ENCODE measurements at regions not wholly inside any gene's neighbourhood (a gene's known extent, or its start where the extent isn't known, plus 50 kb on each side); places are given as distances from the start of the nearest gene placed in this dataset.
A peak's percentile ranks its signal among the peaks of the same experiment; 100 is the strongest.
"Not testable (repeated sequence)": the region's sequence is repeated elsewhere in the genome, so short reads cannot be mapped to it uniquely, and the experiment has no call there.

DNA sequence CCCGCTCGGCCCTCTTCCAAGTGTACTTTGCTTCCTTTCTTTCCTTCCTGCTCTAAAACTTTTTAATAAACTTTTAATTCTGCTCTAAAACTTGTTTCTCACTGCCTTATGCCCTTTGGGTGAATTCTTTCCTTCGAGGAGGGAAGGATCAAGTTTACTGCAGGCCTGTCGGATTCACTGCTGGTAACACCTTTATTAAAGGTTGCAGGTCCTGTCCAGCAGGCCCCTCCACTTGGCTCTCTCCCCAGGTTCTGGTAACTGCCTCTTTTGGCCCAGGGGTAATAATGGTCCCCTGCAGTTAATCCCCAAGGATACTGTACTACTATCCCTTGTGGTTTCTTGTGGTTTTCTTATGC is 152.7 kb upstream of the EEA1 start:
- DNase-seq = no peak

DNA sequence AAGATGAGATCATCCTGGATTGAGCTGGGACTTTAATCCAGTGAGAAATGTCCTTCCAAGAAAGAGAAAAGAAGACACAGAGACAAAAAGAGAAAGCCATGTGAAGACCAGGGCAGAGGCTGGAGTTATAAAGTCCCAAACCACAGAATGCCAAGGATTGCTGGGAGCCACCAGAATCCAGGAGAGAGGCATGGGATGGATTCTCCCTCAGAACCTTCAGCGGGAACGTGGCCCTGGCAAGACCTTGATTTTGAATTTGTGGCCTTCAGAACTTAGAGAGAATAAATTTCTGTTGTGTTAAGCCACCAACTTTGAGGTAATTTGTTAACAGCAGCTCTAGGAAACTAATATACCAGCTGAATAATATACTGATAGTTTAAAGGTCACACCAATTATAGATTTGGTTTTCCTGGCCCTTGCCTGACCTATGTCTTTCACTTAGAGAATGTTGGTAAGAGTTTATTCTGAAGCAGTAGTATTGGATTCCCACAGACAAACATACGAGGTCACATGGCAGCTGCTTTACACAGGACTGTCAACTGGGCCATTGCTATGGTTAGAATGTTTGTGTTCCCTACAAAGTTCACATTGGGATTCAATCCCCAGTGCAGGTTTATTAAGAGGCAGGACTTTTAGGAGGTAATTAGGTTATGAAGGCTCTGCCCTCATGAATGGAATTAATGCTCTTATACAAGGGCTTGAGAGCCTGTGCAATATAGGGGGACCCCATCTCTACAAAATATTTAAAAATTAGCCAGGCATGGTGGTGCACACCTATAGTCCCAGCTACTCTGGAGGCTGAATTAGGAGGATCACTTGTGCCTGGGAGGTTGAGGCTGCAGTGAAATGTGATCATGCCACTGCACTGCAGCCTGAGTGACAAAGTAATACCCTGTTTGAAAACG is 156.5 kb upstream of the EEA1 start:
- DNase-seq = no peak

DNA sequence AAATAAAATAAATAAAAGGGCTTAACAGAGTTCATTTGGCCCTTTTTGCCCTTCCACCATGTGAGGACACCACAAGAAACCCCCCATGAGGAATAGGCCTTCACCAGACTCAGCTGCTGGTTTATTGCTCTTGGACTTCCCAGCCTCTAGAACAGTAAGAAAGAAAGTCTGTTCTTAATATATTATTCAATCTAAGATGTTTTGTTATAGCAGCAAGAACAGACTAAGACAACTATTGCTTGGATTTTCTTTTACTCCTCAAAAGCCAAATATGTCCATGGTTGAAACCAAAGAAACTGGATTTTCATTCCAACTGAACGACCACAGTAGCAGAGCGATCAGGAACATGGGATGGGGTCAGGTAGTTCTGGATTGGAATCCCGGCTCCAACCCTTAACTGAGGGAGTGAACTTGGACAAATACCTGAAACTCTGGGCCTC is 157.2 kb upstream of the EEA1 start:
- no peak for DNase-seq

DNA sequence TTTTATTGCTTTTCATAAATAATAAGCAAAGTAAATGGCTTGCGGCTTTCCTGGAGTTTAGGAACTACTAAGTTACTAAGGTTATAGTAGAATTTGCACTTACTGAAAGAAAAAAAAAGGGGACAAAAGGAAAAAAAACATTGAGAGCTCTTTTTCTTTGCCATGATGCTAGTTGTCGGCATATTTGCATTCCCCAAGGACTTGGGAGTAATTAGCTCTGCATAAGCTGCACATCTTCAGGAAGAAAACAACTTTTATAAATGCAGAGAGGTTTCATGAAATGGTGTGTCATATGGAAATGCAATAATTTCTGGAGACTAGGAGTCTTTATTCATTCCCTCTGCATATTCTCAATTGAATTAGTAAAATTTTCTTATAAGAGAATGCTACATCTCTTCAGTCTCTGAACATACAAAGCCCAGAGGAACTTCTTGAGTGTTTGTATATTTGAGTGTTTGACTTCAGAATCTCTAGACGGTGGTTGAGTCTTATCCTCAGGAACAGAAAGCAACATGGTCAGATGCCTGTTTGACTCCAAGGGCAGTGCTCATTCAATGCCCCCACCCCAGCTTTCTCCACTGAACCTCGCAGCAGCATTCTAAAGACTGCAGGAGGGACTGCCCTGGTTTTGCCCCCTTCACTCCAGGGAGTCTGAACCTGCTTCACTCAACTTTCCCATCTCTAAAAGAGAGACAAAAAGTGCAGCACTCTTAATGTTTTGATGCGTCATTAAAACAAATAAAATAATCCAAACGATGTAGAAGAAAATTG is 158.9 kb upstream of the EEA1 start:
- no peak for DNase-seq

DNA sequence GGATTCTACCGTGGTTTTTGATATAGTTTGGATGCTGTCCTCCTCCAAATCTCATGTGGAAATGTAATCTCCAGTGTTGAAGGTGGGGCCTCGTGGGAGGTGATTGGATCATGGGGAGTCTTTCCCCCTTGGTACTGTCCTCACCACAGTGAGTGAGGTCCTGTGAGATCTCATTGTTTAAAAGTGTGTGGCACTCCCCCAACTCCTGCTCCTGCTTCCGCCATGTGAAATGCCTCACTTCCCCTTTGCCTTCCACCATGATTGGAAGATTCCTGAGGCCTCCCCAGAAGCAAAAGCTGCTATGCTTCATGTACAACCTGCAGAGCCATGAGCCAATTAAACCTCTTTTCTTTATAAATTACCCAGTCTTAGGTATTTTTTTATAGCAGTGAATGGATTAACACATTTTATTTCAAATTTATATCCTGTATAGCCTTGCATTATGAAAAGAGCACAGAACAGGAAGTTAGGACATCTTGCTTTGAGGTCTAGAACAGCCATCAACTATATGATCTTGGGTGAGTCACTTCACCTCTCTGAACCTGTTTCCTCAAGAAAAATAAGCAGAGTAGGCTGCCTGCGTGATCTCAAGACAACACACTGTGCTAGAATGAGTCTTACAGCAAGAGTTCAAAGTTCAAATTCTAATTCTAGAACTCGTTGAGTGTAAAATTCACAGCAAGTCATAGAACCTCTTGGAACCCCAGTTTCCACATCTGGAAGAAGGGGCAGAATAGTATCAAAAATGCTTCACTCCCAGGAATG is 160.9 kb upstream of the EEA1 start:
- DNase-seq = no peak

DNA sequence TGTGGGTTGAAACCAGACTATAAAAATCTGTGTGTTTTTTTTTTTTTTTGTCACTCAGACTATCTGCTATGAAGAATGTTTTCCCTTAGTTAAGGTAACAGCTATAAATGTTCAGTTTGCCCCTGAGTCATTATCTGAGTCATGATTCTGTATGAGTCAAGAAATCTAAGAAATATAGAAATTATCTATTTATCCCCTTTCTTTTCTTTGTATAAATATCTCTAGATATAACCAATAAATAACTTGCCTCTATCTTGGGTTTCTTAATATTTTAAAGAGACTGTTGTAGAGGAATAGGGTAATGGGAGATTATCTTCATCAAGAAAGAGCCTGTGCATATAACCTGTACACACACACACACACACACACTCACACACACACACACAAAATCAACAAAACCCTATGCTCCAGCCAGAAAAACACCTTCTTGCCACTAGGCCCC is 161.7 kb upstream of the EEA1 start:
- DNase-seq = no peak

DNA sequence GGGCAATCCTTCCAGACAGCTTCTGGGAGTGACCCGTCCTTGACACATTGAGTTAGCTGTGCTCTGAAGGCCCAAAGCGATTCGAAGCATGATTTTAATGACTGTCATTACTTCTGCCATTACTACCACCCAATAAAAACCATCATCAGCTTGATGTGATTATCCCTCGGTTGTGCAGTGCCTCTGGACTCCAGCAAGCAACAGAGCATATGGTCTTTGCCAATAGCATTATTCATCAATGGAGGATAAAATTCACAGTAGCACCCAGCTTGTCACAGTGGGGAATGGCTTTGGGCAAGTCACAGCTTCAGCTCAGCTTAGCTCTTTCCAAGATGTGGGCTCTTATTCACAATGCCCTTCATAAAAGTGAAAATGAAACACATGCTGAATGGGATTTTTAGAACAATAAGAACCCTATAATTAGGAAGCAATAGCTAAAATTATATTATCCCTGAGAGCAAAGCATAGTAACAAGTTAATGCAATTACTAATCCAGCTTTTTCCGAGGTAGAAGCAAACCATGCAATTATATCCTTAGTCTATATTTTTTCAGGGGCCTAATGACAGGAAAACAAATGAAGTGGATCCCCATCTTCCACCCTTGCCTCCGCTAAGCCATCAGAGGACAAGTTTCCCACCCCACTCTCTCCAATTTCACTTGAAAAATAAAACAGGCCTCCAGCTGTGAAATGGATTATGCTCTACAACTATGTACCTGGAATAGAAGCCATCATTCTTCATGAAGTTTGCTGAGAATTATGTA is 163.0 kb upstream of the EEA1 start:
- DNase-seq = peak; percentile 9

DNA sequence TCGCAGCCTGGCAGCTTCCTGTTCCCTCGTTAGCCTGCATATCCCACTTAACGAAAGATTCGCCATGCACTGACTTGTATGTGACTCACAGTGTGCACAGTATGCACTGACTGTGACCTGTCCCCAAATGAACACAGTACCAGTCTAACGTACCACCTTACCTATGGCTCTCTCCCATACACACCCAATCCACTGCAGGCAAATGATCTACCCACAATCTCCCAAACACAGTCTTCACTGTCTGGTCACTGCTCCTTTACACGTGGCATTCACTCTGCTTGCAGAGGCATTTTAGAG is 163.5 kb upstream of the EEA1 start:
- no peak for DNase-seq

DNA sequence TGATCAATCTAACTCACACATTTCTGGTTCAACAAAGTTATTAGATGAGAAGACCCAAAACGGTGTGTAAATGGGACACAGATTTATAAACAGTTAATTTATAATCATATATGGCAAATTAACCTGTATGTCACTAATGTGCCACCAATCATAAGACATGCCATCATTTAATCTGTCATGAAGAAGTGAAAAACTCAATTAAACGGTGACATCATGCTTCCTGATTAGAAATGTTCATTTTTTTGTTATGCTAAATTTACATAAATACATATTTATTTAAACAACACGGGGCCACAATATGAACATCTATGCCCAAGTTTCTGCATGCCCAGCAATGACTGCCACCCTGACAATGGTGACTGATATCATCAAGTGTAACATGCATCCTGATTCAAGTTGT is 164.1 kb upstream of the EEA1 start:
- no peak for DNase-seq

DNA sequence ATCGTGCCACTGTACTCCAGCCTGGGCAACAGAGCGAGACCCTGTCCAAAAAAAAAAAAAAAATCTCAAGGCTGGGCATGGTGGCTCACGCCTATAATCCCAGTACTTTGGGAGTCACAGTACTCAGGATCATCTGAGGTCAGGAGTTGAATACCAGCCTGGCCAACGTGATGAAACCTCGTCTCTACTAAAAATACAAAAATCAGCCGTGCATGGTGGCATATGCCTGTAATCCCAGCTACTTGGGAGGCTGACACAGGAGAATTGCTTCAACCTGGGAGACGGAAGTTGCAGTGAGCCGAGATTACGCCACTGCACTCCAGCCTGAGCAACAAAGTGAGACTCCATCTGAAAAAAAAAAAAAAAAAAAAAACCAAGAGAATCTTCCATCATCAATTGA is 165.1 kb upstream of the EEA1 start:
- DNase-seq = not testable (repeated sequence)

DNA sequence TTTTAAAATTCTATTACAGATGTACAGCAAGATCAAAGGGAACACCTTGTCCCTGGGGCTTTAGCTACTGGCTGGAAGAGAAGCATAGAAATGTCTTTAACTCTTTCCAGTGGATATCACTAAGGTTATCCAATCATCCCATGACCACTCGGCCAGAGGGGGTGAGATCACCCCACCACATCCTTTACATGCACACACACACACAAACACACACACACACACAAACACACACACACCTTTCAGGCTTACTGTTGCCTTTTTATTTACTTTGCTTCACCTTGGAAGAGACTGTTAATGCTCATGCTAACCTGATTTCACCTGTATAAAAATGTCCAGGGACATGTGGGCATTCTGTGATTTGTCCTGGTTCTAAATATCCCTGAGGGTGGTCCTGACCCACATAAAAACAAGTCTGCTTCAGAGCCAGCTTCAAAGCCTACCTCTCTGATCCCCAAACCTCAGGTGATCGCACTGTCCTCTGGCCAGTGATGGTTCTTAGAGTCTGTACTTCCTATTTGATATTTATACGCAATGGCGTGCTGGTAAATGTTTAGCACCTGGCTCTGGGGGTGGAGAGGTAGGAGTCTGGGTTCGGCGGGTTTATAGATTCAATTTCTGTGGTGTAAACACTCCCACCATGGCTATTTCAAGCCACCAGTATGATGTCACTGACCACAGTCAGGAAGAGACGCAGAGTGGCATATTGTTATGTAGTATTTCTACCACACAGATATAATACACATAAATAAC is 166.1 kb upstream of the EEA1 start:
- no peak for DNase-seq

DNA sequence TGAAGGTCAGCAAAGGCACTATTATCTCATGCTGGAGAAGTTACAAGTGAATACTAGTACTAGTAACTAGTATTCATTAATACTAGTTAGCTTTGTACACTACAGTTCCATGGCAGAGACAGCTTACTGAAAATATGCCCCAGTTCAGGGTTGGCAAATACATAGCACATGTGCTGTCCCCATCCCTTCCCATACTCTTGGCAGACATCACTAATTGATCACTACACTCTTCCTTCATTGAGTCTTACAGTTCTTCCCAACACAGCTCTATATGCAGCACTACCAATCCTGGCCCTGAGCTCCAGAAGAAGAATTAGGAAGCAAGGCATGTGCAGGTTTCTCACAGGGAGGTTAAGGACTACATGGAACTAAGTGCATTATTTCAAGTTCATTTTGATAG is 168.3 kb upstream of the EEA1 start:
- DNase-seq = no peak

DNA sequence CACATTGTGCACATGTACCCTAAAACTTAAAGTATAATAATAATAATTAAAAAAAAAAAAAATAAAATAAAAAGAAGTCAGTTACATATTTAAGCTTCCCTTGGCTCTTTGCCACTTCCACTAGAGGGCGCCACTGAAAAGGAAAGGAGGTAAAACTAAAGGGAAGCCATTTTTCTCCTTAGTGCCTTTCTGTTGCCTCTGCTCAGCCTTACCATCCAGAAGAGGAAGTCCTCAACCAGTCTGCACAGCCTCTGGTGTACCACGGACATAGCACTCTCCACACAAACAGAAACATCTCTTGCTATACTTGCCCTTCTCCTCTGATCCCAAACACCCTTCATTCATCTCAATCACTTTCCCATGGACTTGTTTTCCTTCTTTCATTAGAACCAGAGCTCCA is 169.0 kb upstream of the EEA1 start:
- peak; percentile 35 for DNase-seq

DNA sequence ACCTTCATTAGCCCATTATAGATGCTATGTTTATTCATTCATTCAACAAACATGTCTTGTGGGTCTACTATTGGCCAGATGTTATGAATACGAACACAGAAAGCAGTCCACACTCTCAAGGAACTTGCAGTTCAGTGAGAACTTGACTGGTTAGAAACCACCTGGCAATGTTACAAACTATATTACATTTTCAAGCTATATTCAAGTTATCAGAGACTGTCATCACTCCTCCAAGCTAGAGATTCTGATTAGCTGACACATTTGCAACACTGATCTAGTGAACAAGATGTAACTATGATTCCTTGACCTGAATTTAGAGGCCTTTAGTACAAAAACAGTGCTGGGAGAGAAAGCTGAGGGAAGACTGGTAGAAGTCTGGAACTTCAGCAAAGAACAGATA is 170.7 kb upstream of the EEA1 start:
- DNase-seq = no peak

DNA sequence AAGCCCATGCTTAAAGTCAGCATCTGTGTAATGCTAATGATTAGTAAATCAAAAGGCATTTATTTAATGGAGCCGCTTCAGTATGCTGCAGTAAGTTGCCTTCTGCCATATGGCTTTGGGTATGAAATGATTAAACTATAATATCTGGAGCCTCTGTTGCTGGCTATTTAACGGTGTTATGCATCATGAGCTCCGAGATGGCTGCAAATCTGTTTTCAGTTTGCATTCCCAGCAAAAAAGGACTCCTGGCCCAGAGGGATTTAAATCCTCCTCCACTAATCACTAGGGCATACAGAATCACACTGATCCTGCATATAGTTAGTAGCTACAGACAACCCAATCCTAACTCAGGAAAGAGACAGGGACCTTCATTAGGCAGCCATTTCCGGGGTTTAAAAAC is 171.5 kb upstream of the EEA1 start:
- no peak for DNase-seq

DNA sequence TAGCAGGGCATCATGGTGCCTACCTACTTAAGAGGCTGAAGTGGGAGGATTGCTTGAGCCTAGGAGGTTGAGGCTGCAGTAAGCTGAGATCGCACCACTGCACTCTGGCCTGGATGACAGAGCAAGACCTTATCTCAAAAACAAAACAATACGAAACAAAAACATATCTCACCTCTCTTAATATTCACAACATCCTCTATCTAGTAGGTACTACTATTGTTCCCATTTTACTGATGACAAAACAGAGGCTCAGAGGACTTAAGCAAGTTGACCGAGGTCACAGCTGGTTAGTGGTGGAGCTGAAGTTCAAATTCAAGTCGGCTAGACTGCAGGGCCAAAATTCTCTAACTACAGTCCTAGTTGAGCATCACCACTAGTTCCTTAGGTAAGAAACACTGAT is 172.3 kb upstream of the EEA1 start:
- DNase-seq = no peak

DNA sequence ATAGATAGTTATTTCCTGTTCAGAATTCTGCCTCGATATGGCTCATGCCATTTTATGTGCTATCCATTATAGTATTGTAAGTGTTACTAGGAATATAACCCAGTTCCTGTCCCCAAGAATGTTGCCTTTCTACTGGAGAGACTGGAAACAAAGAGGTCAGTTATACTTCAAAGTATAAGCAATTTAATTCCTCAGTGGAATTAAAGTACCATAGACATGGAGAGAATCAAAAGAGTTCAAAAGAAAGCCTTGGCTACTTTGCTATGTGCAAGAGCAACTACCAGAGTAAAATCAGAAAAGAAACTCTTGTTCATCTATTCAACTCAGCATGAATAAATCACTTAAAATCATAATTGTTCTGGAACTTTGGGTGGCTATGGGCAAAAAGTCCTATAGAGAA is 173.2 kb upstream of the EEA1 start:
- DNase-seq = no peak

DNA sequence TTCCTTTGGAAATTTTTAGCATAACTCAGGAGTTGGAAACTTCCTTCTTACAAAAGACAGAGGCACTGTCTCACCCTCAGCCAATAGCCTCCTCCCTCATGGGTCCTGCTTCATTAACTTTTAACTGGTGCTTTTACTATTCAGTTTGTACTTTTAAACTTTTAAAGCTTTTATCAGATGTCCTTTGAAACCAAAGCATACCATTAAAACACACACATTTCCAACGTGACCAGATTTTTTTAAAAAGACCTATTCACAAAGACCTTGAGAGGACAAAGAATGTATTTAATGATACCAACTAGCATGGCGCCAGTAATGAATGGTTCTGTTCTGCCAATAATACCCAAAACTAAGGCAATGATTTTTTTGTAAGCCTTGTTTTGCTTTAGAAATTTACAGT is 173.6 kb upstream of the EEA1 start:
- no peak for DNase-seq

DNA sequence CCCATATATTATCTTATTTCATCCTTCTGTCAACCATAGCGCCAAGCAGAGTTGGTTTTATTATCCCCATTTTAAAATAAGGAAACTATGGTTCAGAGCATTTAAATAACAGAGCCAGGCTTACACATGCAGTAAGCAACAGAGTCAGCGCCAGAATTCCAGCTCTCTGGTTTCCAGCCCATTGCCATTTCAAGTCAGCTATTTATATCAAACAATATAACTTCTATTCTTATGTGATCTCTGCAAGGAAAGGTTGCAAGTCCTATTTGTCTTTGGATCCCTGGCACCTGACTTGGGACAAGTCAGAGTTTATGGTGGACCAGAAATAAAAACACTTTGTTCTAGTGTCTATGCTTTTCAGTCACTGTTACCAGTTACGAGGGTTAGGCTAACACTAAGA is 174.1 kb upstream of the EEA1 start:
- no peak for DNase-seq

DNA sequence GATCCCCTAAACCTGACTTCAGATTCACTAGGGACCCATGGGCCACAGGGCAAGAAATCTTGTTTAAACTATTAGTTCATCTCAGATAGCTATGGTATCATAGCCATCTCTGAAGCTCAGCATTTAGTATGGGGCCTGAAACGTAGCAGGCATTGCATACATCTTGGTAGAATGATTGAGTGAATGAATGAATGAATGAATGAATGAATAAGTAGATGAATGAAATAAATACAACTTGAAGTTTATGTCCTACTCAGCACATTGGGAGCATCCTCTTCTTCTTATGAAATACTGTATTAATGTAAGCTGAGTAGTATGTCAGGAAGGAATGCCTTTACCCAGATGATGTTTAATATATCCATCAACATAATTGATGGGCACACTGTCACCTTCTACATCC is 175.4 kb upstream of the EEA1 start:
- no peak for DNase-seq

DNA sequence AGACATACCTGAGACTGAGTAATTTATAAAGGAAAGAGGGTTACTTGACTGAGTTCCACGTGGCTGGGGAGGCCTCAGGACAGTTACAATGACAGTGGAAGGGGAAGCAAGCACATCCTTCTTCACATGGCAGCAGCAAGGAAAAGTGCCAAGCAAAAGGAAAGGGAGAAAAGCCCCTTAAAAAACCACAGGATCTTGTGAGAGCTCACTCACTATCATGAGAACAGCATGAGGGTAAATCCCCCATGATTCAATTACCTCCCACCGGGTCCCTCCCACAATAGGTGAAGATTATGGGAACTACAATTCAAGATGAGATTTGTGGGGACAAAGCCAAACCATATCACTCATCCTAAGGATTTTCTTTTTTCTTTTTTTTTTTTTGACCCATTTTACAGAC is 177.8 kb upstream of the EEA1 start:
- no peak for DNase-seq
